H1 (cell line): ENCODE measurements at regions not wholly inside any gene's neighbourhood (a gene's known extent, or its start where the extent isn't known, plus 50 kb on each side); places are given as distances from the start of the nearest gene placed in this dataset.

Experiments
- BRCA1 ChIP-seq: IDR thresholded peaks from 2 replicates; pipeline ENCODE4 v1.6.1; 2012; ENCODE audit warnings: low read depth, low read length, improper control_type of control experiment
- KDM1A ChIP-seq: fragments of 200-600, 300-600 bp; sonication (generic); IDR thresholded peaks from 2 replicates; pipeline ENCODE4 v1.7.1; 2016; ENCODE audit warnings: mild to moderate bottlenecking, low read length, borderline replicate concordance
- PHF8 ChIP-seq: fragments of 200-600 bp; sonication (generic); conservative IDR thresholded peaks from 2 replicates; pipeline ENCODE4 v1.7.1; 2012; ENCODE audit warnings: low read depth, mild to moderate bottlenecking, inconsistent platforms, low read length, moderate library complexity
- POLR2AphosphoS5 ChIP-seq: IDR thresholded peaks from 2 replicates; pipeline ENCODE4 v1.6.1; 2011; ENCODE audit warnings: low read depth, low read length
- SP1 ChIP-seq: IDR thresholded peaks from 2 replicates; pipeline ENCODE4 v1.6.1; 2011; ENCODE audit warnings: low read depth, low read length
- ZNF274 ChIP-seq: IDR thresholded peaks from 2 replicates; pipeline ENCODE4 v1.7.0; 2012; ENCODE audit warnings: low read length, borderline replicate concordance; ENCODE audit errors: extremely low read depth
- TF ChIP-seq, protein P1 (sequence below), 3 experiments: IDR thresholded peaks; 1 replicate in 2 of 3; 2 replicates in 1 of 3; pipeline versions ENCODE4 v1.5.1 to v1.6.1; 2011; ENCODE audit warnings: low read length in 3 of 3, mild to moderate bottlenecking in 3 of 3, inconsistent platforms in 2 of 3, low read depth in 1 of 3, moderate library complexity in 1 of 3; ENCODE audit not compliant: insufficient read depth in 1 of 3; ENCODE audit errors: control extremely low read depth in 1 of 3
- TF ChIP-seq, protein P2 (sequence below): IDR thresholded peaks from 2 replicates; pipeline ENCODE4 v1.6.1; 2011; ENCODE audit warnings: low read depth, mild to moderate bottlenecking, low read length; ENCODE audit not compliant: insufficient read depth

DNA sequence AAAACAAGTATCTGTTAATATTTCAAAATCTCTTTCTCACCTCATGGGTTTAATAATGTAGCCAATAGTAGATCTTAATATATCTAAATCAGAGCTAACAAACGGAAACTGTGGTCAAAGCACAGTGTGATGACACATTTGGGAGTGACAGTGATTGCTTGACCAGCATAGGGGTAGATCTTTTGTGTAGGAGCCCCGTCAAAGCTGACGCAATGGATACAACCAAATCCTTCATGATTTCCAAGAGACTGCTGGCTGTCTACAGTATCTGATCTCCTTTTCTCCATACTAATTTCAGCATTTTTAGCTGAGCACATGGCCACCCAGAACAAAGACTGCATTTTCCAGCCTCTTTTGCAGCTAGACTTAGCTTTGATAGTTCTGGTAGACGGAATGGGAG, 299.3 kb upstream of the ECI2 start:
- TF ChIP-seq, protein P1, sequence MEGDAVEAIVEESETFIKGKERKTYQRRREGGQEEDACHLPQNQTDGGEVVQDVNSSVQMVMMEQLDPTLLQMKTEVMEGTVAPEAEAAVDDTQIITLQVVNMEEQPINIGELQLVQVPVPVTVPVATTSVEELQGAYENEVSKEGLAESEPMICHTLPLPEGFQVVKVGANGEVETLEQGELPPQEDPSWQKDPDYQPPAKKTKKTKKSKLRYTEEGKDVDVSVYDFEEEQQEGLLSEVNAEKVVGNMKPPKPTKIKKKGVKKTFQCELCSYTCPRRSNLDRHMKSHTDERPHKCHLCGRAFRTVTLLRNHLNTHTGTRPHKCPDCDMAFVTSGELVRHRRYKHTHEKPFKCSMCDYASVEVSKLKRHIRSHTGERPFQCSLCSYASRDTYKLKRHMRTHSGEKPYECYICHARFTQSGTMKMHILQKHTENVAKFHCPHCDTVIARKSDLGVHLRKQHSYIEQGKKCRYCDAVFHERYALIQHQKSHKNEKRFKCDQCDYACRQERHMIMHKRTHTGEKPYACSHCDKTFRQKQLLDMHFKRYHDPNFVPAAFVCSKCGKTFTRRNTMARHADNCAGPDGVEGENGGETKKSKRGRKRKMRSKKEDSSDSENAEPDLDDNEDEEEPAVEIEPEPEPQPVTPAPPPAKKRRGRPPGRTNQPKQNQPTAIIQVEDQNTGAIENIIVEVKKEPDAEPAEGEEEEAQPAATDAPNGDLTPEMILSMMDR (IDR thresholded peaks at IDR 0.05; ENCODE audit: control extremely low read depth in 1 of 3, insufficient read depth in 1 of 3, low read depth in 1 of 3, low read length in 3 of 3): no peak
- TF ChIP-seq, protein P2, sequence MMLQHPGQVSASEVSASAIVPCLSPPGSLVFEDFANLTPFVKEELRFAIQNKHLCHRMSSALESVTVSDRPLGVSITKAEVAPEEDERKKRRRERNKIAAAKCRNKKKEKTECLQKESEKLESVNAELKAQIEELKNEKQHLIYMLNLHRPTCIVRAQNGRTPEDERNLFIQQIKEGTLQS: no peak
- TF ChIP-seq ZNF274 (no peak), BRCA1 (no peak), KDM1A (no peak), POLR2AphosphoS5 (no peak), SP1 (no peak), PHF8 (no peak)
